ELF-1 (cell line): ENCODE measurements at regions not wholly inside any gene's neighbourhood (a gene's known extent, or its start where the extent isn't known, plus 50 kb on each side); places are given as distances from the start of the nearest gene placed in this dataset.
A peak's percentile ranks its signal among the peaks of the same experiment; 100 is the strongest.

Source experiments
- DNase-seq: peaks from one replicate; pipeline ENCODE4 v3.0.0-alpha.2; 2016; ENCODE audit warnings: low read depth, low spot score

DNA sequence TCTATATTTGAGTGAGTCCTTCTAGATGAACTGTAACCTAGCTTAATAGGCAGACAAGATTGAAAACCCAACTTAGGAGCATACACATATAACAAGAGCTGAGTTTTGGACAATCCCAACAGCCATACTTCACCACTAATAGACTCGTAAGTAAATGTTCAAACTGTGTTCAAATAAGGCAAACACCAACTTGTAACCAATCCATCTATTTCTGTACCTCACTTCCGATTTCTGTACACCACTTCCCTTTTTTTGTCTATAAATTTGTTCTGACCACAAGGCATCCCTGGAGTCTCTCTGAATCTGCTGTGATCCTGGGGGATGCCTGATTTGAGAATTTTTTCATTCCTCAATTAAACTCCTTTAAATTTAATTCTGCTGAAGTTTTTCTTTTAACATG is 1149.1 kb upstream of the NRXN1 start:
- no peak for DNase-seq

DNA sequence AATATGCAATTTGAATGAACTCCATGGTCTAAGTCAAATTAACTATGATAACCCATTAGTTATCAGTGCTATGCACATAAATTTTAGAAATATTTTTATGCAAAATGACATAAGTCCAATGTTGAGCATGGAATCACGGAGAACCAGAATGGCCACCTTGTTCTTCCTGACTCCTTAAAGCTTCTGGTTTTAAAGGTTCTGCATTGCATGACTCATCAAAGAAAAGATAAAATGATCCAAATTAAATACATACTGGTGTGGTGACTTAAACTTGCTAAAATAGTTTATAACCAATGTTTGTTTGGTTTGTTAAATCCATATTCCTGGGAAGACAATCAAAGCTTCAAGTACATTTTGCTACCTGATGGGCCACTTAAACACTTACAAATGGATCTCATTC is 1146.9 kb upstream of the NRXN1 start:
- no peak for DNase-seq

DNA sequence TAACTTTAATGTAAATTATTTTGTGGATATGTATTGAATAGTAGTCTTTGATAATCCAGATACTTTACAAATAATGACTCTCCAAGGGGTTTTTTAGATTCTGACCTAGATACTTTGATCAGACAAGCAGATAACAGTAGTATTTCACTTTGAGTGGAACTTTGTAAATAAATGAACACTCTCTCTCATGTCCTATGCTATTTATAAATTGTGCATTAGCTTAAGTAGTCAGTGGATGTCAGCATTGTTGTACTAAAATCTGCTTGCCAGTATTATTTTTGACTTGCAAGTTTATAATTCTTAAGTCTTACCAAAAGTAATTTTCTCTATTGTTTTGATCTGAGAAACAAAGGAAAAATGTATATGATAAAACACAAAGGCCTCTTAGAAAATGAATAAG is 1113.1 kb upstream of the NRXN1 start:
- no peak for DNase-seq

DNA sequence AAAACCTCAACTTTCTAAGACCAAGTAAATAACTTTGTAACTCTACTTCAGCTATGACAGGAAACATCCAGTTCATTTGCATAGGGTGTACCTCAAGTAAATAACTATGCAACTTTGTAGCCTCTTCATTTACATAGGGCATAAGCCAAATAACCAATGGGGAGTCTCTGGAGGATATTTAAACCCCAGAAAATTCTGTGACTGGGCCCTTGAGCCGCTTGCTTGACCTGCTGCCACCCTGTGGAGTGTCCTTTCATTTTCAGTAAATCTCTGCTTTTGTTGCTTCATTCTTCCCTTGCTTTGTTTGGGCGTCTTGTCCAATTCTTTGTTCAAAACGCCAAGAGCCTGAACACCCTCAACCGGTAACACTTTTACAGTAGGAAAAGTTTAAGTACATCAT is 1112.7 kb upstream of the NRXN1 start:
- DNase-seq: peak; percentile 2

DNA sequence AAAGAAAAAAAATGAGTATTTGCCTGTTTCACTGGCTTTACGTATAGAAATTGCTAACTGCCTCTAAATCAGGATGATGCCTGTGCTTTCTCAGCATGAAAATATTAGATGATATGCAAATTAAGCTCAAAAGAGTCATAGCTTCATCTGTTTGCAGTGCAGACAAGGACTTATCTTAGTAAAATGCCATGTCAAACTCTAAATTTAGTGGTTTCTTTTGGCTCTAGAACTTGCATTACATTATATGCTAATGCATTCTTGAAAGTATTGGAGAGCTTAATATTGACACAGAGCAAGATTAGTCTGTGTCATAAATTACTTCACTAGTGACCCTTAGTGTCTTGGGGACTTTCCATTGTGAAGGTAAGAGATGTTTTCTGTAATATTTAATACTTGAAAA is 1109.1 kb upstream of the NRXN1 start:
- no peak for DNase-seq

DNA sequence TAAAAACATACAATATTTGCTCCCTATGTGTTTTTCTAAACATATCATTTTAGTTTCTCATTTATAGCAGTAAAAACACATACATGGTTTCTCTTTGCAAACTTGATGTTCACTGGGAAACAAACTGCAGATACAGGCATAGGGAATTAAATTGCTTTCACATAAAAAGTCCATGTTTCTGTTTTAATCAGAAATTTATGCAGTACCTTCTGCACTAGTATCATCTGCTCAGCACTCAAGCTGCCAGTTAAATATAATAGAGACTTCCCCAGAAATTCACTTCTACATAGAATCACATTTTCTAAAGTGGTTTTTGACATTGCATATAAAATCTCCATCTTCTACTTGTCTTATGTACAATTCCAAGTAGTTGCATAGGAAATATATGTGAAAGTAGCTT is 1107.3 kb upstream of the NRXN1 start:
- DNase-seq: no peak

DNA sequence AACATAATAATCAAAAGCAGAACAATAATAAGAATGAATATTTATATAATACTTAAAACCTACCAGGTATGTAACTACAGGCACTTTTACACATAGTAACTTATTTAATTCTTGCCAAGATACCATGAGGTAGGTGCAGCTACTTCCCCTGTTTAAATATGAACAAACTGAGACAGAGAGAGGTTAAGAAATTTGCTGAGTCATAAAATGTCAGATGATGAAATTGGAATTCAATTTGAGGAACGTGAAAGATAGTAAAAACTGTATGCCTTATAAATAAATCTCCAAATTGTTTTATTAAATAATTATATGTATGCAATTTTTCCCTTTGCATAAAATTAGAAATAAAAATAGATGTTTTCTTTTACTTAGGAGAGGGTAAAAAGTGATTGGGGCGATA is 1103.3 kb upstream of the NRXN1 start:
- DNase-seq: no peak

DNA sequence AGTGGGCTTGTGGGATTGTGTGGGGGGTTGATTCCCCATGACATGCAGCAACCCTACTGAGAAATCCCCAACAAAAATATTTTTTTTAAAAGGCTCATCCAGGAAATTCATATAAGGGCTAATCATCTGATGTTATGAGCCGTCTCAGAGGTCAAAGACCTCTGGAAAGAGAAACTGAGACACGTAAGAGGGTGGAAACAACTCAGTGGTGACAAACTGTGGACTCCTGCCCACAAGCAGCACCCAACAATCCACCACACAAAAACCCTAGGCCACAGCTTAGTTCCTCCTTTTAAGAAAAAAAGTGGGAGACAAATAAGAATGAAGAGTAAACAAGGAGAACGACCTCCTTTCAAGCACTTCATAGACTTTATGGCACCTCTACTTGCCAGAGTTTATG is 1096.1 kb upstream of the NRXN1 start:
- DNase-seq: no peak

DNA sequence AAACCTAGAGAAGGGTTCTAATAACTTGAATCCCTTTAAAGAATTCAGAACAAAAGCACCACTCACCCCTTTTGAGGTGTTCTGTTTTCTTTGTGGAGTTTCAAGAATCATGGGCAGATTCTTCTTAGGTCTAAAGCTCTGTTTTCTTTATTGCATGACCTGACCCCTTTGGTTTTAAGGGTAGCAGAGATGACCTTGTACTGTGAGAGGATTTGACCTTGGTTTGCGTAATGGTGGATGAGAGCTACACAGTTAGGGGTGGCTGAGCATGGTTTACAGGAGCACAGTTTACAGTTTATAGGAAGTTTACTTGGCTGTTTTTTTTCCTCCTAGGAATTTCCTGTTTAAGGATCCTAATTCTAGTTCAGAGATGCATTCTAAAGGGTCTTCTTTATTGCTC is 1095.6 kb upstream of the NRXN1 start:
- no peak for DNase-seq

DNA sequence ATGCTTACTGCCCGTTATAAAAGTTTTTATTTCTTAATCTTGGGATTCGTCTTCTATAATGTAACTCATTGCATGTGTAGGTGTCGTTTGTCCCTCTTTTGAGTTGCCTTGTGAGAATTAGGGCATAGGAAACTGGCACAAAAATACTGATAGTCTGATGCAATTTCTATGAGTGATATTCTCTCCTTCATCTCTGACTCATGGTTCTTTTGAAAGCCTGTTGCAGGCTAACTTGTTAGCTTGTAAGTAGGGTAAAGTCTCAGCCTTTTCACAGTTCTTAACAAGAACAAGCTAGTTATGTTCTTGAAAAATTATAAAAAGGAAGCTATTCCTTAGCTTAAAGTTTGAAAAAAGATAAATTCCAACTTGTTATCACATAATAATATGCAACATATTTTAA is 1085.4 kb upstream of the NRXN1 start:
- DNase-seq: no peak

DNA sequence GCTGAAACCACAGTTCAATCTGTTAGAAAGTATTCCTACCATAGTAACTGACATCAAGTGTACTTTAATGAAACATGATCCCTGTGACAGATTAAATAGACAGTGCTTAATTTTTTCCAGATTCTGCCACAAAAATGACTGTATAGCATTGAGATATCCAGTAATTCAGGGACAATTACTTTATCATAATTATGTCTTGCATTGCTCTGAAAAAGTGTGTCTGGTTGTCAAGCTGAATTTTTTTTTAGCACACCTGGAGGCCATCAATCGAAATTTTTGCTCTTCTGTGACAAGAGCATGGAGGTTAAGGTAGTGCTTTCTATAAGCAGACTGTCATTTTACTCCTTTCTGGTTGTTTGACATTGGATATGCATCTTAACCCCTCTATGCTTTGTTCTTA is 1083.8 kb upstream of the NRXN1 start:
- no peak for DNase-seq

DNA sequence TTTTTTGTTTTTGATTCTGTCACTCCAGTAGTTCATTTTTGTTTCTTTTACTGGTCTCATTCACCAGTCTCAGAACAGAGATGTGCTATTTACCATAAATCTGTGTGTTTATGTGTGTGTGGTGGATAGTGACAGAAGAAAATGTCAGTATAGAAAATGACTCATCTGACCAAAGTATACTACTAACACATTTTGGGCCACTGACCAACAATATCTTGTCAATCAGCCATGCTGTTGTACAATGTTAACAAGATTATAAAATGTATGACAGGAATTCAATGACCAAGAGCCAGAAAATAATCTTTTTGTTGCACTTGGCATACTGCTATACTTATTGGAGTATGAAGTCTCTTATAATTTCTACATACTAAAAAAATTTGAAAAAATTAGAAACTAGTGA is 1081.4 kb upstream of the NRXN1 start:
- no peak for DNase-seq

DNA sequence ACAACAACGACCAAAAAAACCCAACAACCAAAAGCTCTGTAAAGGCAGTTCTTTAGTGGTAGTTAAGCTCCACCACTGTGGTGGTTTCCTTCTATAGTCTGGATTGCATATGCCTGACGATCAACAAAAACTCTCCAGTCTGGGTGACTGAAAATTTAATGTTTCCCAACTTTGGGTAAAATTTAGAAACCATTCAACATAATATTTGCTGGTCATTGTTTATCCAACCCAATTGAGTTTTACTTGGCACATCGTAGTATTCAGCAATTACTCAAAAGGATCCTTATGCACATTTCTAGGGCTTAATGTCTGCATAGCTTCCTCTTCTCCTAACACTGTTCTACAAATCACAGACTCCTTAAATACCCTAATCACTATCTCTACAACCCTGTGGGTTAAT is 1080.2 kb upstream of the NRXN1 start:
- no peak for DNase-seq

DNA sequence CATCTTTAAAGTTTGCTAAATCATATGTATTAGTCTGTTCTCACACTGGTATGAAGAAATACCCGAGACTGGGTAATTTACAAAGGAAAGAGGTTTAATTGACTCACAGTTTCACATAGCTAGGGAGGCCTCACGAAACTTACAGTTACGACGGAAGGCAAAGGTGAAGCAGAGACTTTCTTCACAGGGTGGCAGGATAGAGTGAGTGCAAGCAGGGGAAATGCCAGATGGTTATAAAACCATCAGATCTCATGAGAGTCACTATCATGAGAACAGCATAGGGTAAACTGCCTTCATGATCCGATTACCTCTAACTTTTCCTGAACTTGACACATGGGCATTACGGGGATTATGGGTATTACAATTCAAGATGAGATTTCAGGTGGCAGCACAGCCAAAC is 1075.2 kb upstream of the NRXN1 start:
- no peak for DNase-seq

DNA sequence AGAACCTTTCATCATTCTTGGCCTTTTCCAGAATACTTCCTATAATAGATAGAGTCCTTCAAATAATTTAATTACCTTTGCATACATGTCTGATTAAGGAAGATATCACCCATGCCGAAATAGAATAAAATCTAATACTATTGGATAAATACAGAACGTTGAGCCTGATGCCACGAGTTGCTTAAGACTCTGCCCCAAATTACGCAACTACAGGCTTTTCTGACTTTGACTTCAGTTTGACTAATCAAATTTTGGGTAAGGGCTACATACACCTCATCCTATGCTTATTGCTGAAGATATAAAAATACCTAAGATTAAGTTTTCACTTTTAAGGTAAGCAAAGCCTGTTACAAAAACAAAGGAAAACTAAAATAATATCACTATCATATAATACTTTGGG is 1065.1 kb upstream of the NRXN1 start:
- DNase-seq: no peak

DNA sequence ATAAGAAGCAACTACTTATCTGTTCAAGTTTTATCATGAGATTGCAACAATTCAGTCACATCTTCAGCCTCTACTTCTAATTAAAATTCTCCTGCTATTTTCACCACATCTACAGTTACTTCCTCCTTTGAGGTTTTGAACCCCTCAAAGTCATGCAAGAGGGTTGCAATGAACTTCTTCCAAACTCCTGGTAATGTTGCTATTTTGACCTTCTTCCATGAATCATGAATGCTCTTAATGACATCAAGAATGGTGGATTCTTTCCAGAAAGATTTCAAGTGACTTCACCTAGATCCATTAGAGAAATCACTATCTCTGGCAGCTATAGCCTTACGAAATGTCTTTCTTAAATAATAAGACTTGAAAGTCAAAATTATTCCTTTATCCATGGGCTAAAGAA is 1052.8 kb upstream of the NRXN1 start:
- no peak for DNase-seq

DNA sequence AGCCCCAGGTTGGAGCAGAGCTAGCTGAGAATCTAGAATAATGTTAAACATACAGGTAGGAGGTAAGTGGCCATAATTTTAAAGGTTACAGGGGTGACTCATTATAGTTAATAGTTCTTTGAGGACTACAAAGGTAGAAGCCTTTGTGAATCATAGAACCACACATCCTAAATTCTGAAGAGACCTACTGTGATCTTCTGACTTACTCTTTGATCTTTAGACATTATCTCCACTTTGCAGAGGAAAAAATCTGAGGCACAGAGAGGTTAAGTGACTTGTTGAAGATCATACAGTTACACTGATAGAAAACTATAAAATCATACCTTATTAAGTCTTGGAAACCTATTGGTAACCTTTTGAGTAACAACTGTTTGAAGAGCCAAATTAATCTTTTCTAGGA is 1051.3 kb upstream of the NRXN1 start:
- DNase-seq: no peak

DNA sequence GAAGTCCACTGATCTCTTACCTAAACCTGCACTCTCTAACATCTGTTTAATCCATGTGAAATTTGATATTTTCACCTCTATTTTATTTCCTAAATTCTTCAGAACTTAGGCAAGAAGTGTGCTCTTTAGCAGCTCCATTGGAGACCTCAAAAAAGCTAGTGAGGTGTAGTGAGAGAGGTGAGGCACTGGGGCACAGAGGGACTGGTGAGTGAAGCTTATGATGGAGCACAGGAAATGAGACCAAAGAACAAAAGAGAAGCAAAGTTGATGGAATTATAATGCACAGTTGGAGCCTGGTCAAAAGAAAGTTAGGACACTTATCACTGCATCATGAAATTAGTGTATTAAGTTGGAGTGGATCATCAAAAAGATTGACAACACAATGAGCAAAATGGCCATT is 1050.7 kb upstream of the NRXN1 start:
- DNase-seq: no peak

DNA sequence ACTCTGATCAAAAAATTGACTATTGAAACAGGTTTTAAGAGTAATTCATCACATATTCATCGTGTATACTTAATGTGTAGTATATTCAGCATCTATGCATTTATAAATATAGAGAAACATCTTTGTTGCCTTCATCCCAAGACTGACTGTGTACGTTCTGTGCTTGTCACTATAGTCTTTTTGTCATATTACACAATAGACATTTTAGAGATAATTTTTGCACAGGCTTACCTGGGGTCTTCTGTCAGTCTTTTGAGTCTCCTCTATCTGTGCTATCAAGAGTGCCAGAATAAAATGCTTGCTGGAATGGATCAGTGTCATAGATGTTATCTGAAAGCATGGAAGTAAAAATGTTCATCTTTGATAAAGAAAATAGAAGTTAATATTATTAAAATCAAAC is 1047.7 kb upstream of the NRXN1 start:
- DNase-seq: no peak

DNA sequence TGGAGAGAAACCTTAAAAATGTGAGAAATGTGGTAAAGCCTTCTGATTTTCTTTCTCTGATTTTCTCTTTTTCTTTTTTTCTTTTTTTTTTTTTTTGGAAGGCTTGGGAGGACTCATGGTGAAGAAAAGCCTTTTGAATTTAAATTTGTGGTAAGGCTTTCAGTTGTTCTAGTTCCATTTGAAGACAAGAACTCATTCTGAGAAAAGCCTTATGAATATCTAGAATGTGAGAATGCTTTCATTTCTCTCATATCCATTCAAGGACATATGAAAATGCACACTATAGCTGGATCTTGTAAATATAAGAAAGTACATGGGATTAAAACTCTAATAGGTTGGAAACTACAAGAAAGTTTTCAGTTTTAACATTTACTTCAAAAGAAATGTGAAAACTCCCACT is 1045.2 kb upstream of the NRXN1 start:
- DNase-seq: no peak

DNA sequence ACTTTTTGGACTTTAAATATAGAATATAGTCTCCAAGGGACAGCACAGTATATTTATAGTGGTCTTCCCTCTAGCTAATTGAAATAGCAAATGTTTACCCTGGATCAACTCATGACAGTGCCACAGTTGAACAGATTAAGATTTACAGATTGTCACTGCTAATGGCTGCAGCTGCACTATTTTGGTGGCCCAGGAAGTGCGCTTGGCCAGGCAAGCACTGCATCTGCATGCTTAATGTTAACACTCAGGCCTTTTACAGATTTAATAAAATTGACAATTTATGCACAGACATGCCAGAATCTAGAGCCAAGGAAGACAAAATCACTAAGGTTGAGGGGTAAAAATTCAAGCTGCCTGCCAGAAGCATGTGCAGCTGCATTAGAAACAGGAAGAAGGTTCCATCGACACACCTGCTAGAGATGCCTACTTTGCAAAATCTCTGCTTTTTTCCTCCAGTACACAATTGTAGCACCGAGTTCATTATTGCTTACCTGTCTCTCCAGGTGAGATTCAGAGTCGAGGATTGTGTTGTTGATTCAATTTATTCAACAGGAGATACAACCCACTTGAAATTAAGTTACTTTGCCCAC is 1042.3 kb upstream of the NRXN1 start:
- DNase-seq: no peak

DNA sequence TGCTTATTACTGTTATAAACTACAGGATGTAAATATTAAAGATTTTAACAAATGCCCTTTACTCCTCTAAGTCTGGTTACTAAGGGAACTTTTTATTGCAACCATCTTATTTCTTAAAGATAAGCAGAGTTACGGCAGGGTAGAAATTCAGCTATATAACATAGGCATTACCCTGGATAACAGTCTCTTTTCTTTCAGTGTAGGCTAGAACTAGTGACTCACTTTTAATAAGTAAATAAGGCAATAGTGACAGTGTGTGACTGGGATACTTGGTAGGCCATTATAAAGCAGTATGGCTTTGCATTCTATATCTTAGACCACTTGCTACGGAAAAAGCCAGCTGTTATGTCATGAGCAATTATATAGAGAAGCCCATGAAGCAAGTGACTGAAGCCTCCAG is 1041.0 kb upstream of the NRXN1 start:
- DNase-seq: no peak

DNA sequence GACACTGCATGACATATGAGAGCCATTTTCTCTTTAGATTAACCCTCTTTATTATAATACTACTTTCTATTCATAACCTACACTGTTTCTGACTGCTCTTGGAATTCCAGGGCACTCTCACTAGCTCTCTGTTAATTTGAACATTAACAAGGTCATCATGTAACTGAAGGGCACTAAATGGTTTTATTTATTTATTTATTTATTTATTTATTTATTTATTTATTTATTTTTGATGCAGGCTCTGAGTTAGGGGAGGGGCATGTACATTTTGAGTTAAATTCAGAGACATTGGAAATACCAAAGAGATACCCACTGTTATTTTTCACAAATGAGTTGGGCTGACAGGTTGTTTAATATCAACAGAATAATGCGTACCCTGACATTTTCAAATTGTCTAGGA is 1038.7 kb upstream of the NRXN1 start:
- no peak for DNase-seq

DNA sequence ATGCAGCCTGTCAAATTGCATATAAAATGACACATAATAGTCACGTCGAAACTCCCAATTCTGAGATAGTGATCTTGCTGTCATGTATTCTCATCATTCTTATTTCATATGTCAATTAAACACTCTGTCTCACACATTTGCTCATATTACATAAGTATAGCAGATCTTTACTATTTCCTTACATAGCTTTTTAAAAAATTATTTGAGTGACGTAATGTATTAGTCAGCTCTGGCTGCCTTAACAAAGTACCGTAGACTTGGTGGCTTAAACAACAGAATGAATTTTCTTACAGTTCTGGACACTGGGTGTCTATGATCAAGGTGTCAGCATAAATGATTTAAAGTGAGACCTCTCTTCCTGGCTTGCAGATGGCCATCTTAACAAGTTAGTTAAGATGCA is 1032.3 kb upstream of the NRXN1 start:
- no peak for DNase-seq

DNA sequence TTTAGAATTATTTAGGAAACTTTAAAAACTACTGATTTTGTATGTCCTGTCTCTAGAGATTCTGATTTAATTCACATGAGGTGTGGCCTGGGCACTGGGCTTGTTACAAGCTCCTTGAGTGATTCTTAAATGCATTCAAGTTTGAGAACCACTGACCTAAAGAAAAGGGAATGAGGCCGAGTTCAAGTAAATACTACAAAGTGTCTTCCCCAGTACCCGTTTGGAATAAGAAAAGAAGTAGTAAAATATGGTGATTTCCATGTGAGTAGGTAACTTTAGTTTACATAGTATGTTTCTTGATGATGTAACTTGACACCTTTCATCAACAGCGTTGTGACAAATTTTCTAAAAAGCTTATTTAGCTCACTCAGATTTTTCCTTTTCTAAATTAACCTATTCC is 1022.9 kb upstream of the NRXN1 start:
- no peak for DNase-seq
